Hepatocyte (in vitro differentiated cells): ENCODE measurements at regions not wholly inside any gene's neighbourhood (a gene's known extent, or its start where the extent isn't known, plus 50 kb on each side); places are given as distances from the start of the nearest gene placed in this dataset.

Experiments used
- CTCF ChIP-seq: fragments of 200-600 bp; sonication (generic); IDR thresholded peaks from 2 replicates; pipeline ENCODE4 v1.5.1; 2016; ENCODE audit warnings: antibody characterized with exemption, mild to moderate bottlenecking; ENCODE audit not compliant: poor library complexity
- EZH2 ChIP-seq: fragments of 200-600 bp; sonication (generic); IDR thresholded peaks from 2 replicates; pipeline ENCODE4 v1.6.1; 2016; ENCODE audit warnings: antibody characterized with exemption, mild to moderate bottlenecking, borderline replicate concordance
- EZH2phosphoT487 ChIP-seq: fragments of 200-600 bp; sonication (generic); IDR thresholded peaks from one replicate; pipeline ENCODE4 v1.6.1; 2018; ENCODE audit warnings: antibody characterized with exemption, mild to moderate bottlenecking, low read depth, moderate library complexity; ENCODE audit not compliant: unreplicated experiment, severe bottlenecking

- TF ChIP-seq CTCF (no peak), EZH2 (no peak), EZH2phosphoT487 (no peak)
These were observed 368.4 kb downstream of the PRDM5 start for GRCh38 chr4:120554086-120554485.
